Transverse colon (tissue), 3 donors: ENCODE measurements at regions not wholly inside any gene's neighbourhood (a gene's known extent, or its start where the extent isn't known, plus 50 kb on each side); places are given as distances from the start of the nearest gene placed in this dataset.

Experiments used
- POLR2A ChIP-seq: fragments of 450-650 bp; IDR thresholded peaks from one replicate; pipeline ENCODE4 v1.6.1; 2016; ENCODE audit warnings: antibody characterized with exemption, mild to moderate bottlenecking, moderate library complexity
- TF ChIP-seq, protein P1 (sequence below), 5 experiments: fragments of 200-600 bp in 3 of 5; fragments of 450-650 bp in 2 of 5; sonication (generic) in 3 of 5; IDR thresholded peaks; 1 replicate in 2 of 5; 2 replicates in 3 of 5; pipeline ENCODE4 v1.5.1; 2016 to 2017; ENCODE audit warnings: antibody characterized with exemption in 5 of 5, inconsistent platforms in 3 of 5, mild to moderate bottlenecking in 2 of 5, moderate library complexity in 1 of 5

DNA sequence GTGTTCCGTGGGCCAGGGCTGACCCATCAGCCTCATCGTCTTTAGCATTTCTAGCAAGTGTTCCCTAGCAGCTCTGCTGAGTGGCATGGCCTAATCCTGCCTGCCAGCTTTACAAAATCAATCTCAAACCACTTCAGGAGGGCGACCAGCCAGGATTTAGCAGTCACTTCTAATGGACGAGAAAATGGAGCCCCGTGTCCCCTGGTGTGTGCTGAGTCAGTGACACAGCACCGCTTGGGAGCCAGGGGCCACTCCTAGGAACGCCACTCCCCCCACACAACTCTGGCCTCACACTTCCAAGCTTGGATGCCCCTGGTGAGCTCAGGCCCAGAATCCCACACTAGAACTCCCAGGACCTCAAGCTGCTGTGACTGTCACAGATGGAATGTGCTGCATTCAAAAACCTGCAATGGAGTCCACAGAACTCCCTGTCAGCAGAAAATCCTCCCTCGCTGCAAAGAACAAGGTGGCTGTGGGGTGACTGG is 311.2 kb upstream of the GATB start:
- TF ChIP-seq, protein P1, sequence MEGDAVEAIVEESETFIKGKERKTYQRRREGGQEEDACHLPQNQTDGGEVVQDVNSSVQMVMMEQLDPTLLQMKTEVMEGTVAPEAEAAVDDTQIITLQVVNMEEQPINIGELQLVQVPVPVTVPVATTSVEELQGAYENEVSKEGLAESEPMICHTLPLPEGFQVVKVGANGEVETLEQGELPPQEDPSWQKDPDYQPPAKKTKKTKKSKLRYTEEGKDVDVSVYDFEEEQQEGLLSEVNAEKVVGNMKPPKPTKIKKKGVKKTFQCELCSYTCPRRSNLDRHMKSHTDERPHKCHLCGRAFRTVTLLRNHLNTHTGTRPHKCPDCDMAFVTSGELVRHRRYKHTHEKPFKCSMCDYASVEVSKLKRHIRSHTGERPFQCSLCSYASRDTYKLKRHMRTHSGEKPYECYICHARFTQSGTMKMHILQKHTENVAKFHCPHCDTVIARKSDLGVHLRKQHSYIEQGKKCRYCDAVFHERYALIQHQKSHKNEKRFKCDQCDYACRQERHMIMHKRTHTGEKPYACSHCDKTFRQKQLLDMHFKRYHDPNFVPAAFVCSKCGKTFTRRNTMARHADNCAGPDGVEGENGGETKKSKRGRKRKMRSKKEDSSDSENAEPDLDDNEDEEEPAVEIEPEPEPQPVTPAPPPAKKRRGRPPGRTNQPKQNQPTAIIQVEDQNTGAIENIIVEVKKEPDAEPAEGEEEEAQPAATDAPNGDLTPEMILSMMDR (IDR thresholded peaks at IDR 0.05): no peak
- no peak for TF ChIP-seq POLR2A
